ENCODE measurements at regions not wholly inside any gene's neighbourhood (a gene's known extent, or its start where the extent isn't known, plus 50 kb on each side); places are given as distances from the start of the nearest gene placed in this dataset.

DNA sequence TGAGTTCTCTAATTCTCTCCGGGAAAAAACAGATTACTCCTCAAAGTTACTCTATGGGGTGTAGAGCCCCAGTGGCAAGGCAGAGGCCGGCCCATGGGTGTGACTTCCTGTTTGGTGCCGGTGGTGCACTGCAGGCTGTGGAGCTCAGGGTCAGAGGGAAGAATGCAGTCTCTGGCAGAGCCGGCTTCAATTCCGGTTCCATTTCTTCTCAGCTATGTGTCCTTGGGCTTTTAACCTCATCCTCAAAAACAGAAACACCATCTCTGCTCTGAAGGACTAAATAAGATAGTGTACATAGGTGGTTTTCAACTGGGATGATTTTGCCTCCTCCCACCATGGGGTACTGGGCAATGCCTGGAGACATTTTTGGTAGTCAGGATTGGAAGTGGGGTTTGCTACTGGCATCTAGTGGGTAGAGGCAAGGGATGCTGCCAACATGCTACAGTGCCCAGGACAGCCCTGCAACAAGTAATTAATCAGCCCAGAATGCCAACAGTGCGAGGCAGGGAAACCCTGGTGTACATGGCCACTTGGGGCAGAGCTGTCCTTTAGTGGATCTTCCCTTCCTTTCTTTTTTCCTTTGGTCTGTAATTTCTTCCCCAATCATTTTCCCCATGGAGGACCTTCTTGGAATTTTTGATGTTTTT is 81.2 kb downstream of the INSIG2 start:
- DNase-seq, result peak; percentile 19

DNA sequence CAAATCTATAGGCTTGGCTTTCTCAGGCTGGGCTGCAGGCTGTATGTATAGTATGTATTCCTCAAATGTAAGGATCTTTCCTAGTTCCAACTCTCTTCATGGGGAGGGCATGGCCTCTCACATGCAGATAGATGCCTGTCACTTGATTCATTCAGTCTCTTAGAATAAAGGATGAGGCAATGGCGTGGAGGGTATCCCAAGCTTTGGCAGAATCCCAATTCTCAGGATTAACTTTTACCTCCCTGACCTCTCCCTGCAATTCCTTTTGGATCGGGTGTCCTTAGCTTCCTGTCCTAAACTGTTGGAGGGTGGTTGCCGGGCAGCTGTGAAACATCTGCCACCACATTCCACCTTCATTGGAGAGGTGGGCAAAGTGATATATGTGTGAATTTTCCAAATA is 80.3 kb downstream of the INSIG2 start:
- DNase-seq, result no peak

- no peak for DNase-seq
Measured at GRCh38 chr2:118167026-118167425, 78.8 kb downstream of the INSIG2 start.

DNA sequence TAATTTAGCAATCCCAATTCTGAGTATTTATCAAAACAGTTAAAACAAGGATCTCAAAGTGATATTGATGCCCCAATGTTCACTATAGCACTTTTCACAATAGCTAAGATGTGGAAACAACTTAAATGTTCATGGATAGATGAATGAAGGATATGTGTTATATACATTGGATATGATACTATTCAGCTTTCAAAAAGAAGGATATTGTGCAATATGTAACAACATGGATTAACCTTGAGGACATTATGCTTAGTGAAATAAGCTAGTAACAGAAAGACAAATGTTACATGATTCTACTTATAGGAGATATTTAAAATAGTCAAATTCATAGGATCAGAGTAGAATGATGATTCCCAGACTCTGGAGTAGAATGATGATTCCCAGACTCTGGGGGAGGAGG is 78.0 kb downstream of the INSIG2 start:
- DNase-seq, result no peak

DNA sequence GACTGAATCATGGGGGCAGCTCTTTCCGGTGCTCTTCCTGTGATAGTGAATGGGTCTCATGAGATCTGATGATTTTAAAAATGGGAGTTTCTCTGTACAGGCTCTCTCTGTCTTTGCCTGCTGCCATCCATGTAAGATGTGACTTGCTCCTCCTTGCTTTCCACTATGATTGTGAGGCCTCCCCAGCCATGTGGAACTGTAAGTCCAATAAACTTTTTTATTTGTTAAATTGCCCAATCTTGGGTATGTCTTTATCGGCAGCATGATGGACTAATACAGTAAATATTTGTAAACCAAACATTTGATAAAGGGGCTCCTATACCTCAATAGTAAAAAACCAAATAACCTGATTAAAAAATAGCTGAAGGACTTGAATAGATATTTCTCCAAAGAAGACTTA is 77.3 kb downstream of the INSIG2 start:
- no peak for DNase-seq
